HT-29 (cell line): ENCODE measurements at regions not wholly inside any gene's neighbourhood (a gene's known extent, or its start where the extent isn't known, plus 50 kb on each side); places are given as distances from the start of the nearest gene placed in this dataset.
"Not testable (repeated sequence)": the region's sequence is repeated elsewhere in the genome, so short reads cannot be mapped to it uniquely, and the experiment has no call there.

Experiments
- DNase-seq: peaks from one replicate; pipeline ENCODE4 v3.0.0-alpha.2; 2015; ENCODE audit warnings: low spot score

GRCh38 chr14:59006179-59006578 lies 182.3 kb upstream of the DAAM1 start:
- not testable (repeated sequence) for DNase-seq

- no peak for DNase-seq
Measured at GRCh38 chr14:59009967-59010366, 178.5 kb upstream of the DAAM1 start.

- DNase-seq, result no peak
Measured at GRCh38 chr14:59013672-59014298, 174.7 kb upstream of the DAAM1 start.

- DNase-seq, result no peak
Measured at GRCh38 chr14:59015482-59015881, 173.0 kb upstream of the DAAM1 start.

GRCh38 chr14:59017285-59017965 lies 171.0 kb upstream of the DAAM1 start:
- no peak for DNase-seq

GRCh38 chr14:59018460-59018859 lies 170.0 kb upstream of the DAAM1 start:
- no peak for DNase-seq

GRCh38 chr14:59018978-59019377 lies 169.5 kb upstream of the DAAM1 start:
- DNase-seq, result no peak

GRCh38 chr14:59020382-59020781 lies 168.1 kb upstream of the DAAM1 start:
- peak; percentile 46 for DNase-seq

GRCh38 chr14:59022144-59022543 lies 166.3 kb upstream of the DAAM1 start:
- peak; percentile 11 for DNase-seq

GRCh38 chr14:59026081-59026480 lies 162.4 kb upstream of the DAAM1 start:
- DNase-seq, result no peak

- DNase-seq, result not testable (repeated sequence)
Measured at GRCh38 chr14:59026640-59027039, 161.8 kb upstream of the DAAM1 start.

- peak; percentile 69 for DNase-seq
Measured at GRCh38 chr14:59028476-59029202, 159.8 kb upstream of the DAAM1 start.

- DNase-seq, result no peak
Measured at GRCh38 chr14:59032826-59033225, 155.6 kb upstream of the DAAM1 start.

GRCh38 chr14:59036134-59036533 lies 152.3 kb upstream of the DAAM1 start:
- DNase-seq, result no peak

- no peak for DNase-seq
Measured at GRCh38 chr14:59037086-59037485, 151.4 kb upstream of the DAAM1 start.

GRCh38 chr14:59037620-59038019 lies 150.8 kb upstream of the DAAM1 start:
- no peak for DNase-seq

- DNase-seq, result no peak
Measured at GRCh38 chr14:59038746-59039145, 149.7 kb upstream of the DAAM1 start.

- no peak for DNase-seq
Measured at GRCh38 chr14:59041308-59041707, 147.2 kb upstream of the DAAM1 start.

- peak; percentile 9 for DNase-seq
Measured at GRCh38 chr14:59044707-59045106, 143.8 kb upstream of the DAAM1 start.

GRCh38 chr14:59046746-59047145 lies 141.7 kb upstream of the DAAM1 start:
- DNase-seq, result no peak

GRCh38 chr14:59055006-59055405 lies 133.5 kb upstream of the DAAM1 start:
- DNase-seq, result no peak

- DNase-seq, result peak; percentile 35
Measured at GRCh38 chr14:59055439-59056045, 132.9 kb upstream of the DAAM1 start.
